ENCODE measurements at regions not wholly inside any gene's neighbourhood (a gene's known extent, or its start where the extent isn't known, plus 50 kb on each side); places are given as distances from the start of the nearest gene placed in this dataset.

DNA sequence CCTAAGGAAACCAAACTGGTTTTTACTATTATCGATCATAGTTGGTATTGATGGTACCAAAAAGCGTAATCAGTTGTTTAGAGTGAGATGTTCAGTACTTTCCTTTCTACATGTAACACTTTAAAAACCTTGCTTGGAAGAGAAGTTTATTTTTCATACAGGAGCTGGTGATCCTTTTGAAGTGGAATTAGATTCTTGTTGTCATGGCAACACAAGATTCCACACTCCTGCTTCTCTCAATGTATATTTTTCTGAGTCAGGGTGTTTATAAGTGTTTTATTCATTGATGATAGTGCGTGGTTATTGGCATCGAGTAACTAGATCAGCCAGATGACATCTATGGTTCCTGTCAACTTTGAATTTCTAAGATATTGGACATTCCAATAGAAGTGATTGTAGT lies 181.1 kb upstream of the CHD1 start:
- TF ChIP-seq, protein P1, sequence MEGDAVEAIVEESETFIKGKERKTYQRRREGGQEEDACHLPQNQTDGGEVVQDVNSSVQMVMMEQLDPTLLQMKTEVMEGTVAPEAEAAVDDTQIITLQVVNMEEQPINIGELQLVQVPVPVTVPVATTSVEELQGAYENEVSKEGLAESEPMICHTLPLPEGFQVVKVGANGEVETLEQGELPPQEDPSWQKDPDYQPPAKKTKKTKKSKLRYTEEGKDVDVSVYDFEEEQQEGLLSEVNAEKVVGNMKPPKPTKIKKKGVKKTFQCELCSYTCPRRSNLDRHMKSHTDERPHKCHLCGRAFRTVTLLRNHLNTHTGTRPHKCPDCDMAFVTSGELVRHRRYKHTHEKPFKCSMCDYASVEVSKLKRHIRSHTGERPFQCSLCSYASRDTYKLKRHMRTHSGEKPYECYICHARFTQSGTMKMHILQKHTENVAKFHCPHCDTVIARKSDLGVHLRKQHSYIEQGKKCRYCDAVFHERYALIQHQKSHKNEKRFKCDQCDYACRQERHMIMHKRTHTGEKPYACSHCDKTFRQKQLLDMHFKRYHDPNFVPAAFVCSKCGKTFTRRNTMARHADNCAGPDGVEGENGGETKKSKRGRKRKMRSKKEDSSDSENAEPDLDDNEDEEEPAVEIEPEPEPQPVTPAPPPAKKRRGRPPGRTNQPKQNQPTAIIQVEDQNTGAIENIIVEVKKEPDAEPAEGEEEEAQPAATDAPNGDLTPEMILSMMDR (IDR thresholded peaks at IDR 0.05; ENCODE audit: low read depth, low read length, poor library complexity, severe bottlenecking): no peak
- no peak for TF ChIP-seq EZH2phosphoT487 (IDR thresholded peaks at IDR 0.05; ENCODE audit: borderline replicate concordance, low read length)
